ENCODE measurements at regions not wholly inside any gene's neighbourhood (a gene's known extent, or its start where the extent isn't known, plus 50 kb on each side); places are given as distances from the start of the nearest gene placed in this dataset.

DNA sequence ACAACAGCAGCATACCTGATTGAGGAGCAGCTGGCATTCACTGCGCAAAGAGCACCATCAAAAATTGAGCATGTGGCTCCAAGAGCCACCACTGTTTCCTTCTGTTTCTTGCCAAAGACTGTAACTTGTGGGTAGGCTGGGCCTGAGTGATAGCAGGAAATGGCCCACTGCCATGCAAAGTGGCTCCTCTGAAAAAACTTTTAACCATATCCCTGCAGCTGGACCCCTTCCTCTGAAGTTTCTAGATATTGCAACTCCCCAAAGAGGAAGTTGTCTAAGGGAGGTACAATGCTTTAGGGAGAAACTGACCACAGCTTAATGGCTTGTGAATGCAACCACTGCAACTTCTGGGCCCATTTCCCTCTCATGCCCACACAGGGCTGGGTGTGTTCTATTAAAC, 355.4 kb upstream of the PDE4D start:
- Histone ChIP-seq H4K20me1 (ENCODE audit: insufficient read depth, low read length, poor library complexity, severe bottlenecking) (no peaks in the 10 kb centered on the region), H3K9ac (ENCODE audit: low read depth, low read length, poor library complexity, severe bottlenecking) (no peak overlapping the region), H3F3A (ENCODE audit: low read depth) (no peaks in the 10 kb centered on the region), H3K9me3 (ENCODE audit: insufficient read depth, low read depth, low read length) (0 out of 2 replicates have a peak, but pooled peaks cover 3% of the 10 kb centered on the region), H3K4me3 (ENCODE audit: low read length, poor library complexity, severe bottlenecking) (no peak overlapping the region), H3K4me2 (ENCODE audit: low read depth, low read length, poor library complexity, severe bottlenecking) (peak overlapping the region; percentile 27), H3K36me3 (ENCODE audit: insufficient read depth, low read length) (no peaks in the 10 kb centered on the region), H3K79me2 (ENCODE audit: insufficient read depth, low read length) (no peaks in the 10 kb centered on the region), H3K4me1 (ENCODE audit: insufficient read depth, low read length, poor library complexity, severe bottlenecking) (peaks cover 15% of the 10 kb centered on the region), H3K9me2 (replicated peaks; ENCODE audit: low read depth, low read length) (no peaks in the 10 kb centered on the region), H2AFZ (ENCODE audit: low read length) (no peak overlapping the region), H3K27me3 (ENCODE audit: insufficient read depth, low read length, poor library complexity, severe bottlenecking) (no peaks in the 10 kb centered on the region)
- TF ChIP-seq, protein P1, sequence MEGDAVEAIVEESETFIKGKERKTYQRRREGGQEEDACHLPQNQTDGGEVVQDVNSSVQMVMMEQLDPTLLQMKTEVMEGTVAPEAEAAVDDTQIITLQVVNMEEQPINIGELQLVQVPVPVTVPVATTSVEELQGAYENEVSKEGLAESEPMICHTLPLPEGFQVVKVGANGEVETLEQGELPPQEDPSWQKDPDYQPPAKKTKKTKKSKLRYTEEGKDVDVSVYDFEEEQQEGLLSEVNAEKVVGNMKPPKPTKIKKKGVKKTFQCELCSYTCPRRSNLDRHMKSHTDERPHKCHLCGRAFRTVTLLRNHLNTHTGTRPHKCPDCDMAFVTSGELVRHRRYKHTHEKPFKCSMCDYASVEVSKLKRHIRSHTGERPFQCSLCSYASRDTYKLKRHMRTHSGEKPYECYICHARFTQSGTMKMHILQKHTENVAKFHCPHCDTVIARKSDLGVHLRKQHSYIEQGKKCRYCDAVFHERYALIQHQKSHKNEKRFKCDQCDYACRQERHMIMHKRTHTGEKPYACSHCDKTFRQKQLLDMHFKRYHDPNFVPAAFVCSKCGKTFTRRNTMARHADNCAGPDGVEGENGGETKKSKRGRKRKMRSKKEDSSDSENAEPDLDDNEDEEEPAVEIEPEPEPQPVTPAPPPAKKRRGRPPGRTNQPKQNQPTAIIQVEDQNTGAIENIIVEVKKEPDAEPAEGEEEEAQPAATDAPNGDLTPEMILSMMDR (conservative IDR thresholded peaks at IDR 0.05; ENCODE audit: low read length) = no peak
- no peak for TF ChIP-seq EZH2phosphoT487 (IDR thresholded peaks at IDR 0.05; ENCODE audit: borderline replicate concordance)

DNA sequence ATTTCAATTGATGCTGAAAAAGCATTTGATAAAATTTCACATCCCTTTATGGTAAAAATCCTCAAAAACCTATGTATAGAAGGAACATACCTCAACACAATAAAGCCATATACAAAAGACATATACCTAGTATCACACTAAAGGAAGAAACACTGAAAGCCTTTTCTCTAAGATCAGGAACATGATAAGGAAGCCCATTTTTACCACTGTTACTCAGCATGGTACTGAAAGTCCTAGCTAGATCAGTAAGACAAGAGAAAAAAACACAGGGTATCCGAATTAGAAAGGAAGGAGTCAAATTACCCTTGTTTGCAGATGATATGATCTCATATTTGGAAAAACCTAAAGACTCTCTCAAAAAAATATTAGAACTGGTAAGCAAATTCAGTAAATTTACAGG, 350.2 kb upstream of the PDE4D start:
- Histone ChIP-seq H3K27me3 (ENCODE audit: insufficient read depth, low read length, poor library complexity, severe bottlenecking) (no peaks in the 10 kb centered on the region), H4K20me1 (ENCODE audit: insufficient read depth, low read length, poor library complexity, severe bottlenecking) (no peaks in the 10 kb centered on the region), H3F3A (ENCODE audit: low read depth) (no peaks in the 10 kb centered on the region), H3K36me3 (ENCODE audit: insufficient read depth, low read length) (no peaks in the 10 kb centered on the region), H3K4me1 (ENCODE audit: insufficient read depth, low read length, poor library complexity, severe bottlenecking) (peaks cover 9% of the 10 kb centered on the region), H3K9ac (ENCODE audit: low read depth, low read length, poor library complexity, severe bottlenecking) (no peak overlapping the region), H2AFZ (ENCODE audit: low read length) (no peak overlapping the region), H3K79me2 (ENCODE audit: insufficient read depth, low read length) (no peaks in the 10 kb centered on the region), H3K9me2 (replicated peaks; ENCODE audit: low read depth, low read length) (no peaks in the 10 kb centered on the region), H3K4me2 (ENCODE audit: low read depth, low read length, poor library complexity, severe bottlenecking) (no peak overlapping the region), H3K4me3 (ENCODE audit: low read length, poor library complexity, severe bottlenecking) (no peak overlapping the region), H3K9me3 (ENCODE audit: insufficient read depth, low read depth, low read length) (0 out of 2 replicates have a peak, but pooled peaks cover 8% of the 10 kb centered on the region)
- TF ChIP-seq, protein P1 (conservative IDR thresholded peaks at IDR 0.05; ENCODE audit: low read length) = no peak
- TF ChIP-seq EZH2phosphoT487 (IDR thresholded peaks at IDR 0.05; ENCODE audit: borderline replicate concordance) = no peak

DNA sequence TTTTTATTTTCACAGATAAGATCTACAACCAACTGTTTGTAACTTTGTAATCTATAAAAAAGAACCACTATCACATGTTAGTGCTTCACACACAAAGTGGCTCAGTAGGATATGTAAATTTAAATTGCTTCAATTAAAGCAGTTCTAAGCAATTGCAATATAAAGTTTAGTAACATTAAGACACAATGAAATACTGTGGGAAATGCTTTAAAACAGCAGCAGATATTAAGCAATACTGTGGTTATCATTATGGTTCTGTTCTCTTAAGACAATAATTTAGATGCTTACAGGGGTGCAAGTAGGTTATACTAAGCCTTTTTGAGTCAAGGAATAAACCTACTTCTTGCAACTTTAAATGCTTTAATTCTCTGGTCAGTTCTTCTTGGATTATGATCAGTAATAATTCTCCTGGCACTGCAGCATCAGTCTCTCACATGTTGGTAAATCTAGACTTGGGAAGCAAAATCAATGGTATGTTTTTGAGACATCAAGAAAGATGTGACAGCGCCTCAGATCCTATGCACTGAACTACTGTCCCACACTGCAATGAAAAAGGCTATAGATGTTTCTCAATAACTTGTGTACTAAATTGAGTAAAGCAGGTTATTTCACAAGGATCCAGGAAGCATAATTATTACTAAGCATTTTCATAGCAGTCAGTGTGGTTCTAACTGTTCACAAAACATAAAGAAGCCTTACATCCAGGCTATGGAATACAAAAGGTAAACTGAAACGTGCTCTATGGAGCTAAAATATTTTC, 338.7 kb upstream of the PDE4D start:
- no peaks in the 10 kb centered on the region for H3K9me3 ChIP-seq (ENCODE audit: insufficient read depth, low read depth, low read length)

More for the DNA sequence above, 338.7 kb upstream of the PDE4D start:
- H3F3A ChIP-seq (ENCODE audit: low read depth) = no peaks in the 10 kb centered on the region
- no peak overlapping the region for H3K4me2 ChIP-seq (ENCODE audit: low read depth, low read length, poor library complexity, severe bottlenecking)
- H3K36me3 ChIP-seq (ENCODE audit: insufficient read depth, low read length) = no peaks in the 10 kb centered on the region
- H3K4me1 ChIP-seq (ENCODE audit: insufficient read depth, low read length, poor library complexity, severe bottlenecking) = no peaks in the 10 kb centered on the region
- no peaks in the 10 kb centered on the region for H4K20me1 ChIP-seq (ENCODE audit: insufficient read depth, low read length, poor library complexity, severe bottlenecking)
- H3K9me2 ChIP-seq (replicated peaks; ENCODE audit: low read depth, low read length) = no peaks in the 10 kb centered on the region
- no peak overlapping the region for H2AFZ ChIP-seq (ENCODE audit: low read length)
- H3K27me3 ChIP-seq (ENCODE audit: insufficient read depth, low read length, poor library complexity, severe bottlenecking) = no peaks in the 10 kb centered on the region
- H3K9ac ChIP-seq (ENCODE audit: low read depth, low read length, poor library complexity, severe bottlenecking) = no peak overlapping the region
- no peak overlapping the region for H3K4me3 ChIP-seq (ENCODE audit: low read length, poor library complexity, severe bottlenecking)
- H3K79me2 ChIP-seq (ENCODE audit: insufficient read depth, low read length) = no peaks in the 10 kb centered on the region
- TF ChIP-seq EZH2phosphoT487 (IDR thresholded peaks at IDR 0.05; ENCODE audit: borderline replicate concordance) = no peak
- TF ChIP-seq, protein P1 (conservative IDR thresholded peaks at IDR 0.05; ENCODE audit: low read length) = no peak

All from Loucy (cell line).